ENCODE measurements at regions not wholly inside any gene's neighbourhood (a gene's known extent, or its start where the extent isn't known, plus 50 kb on each side); places are given as distances from the start of the nearest gene placed in this dataset.

GRCh38 chr7:47221826-47222225, 360.1 kb downstream of the TNS3 start:
- DNase-seq (ENCODE audit: insufficient read length, low spot score) = no peak
- TF ChIP-seq POU2F2 (IDR thresholded peaks at IDR 0.05; ENCODE audit: low read depth, low read length) = no peak
- TF ChIP-seq SPI1 (IDR thresholded peaks at IDR 0.05; ENCODE audit: low read depth, low read length) = no peak
- TF ChIP-seq PAX5 (IDR thresholded peaks at IDR 0.05; ENCODE audit: insufficient read depth, low read length, severe bottlenecking) = no peak
- no peak for TF ChIP-seq POLR2AphosphoS5 (IDR thresholded peaks at IDR 0.05; ENCODE audit: low read depth, low read length)
- TF ChIP-seq TAF1 (IDR thresholded peaks at IDR 0.05; ENCODE audit: low read depth, low read length) = no peak
- no peak for TF ChIP-seq POLR2A (IDR thresholded peaks at IDR 0.05; ENCODE audit: low read depth, low read length)
- FAIRE-seq = no peak

DNA sequence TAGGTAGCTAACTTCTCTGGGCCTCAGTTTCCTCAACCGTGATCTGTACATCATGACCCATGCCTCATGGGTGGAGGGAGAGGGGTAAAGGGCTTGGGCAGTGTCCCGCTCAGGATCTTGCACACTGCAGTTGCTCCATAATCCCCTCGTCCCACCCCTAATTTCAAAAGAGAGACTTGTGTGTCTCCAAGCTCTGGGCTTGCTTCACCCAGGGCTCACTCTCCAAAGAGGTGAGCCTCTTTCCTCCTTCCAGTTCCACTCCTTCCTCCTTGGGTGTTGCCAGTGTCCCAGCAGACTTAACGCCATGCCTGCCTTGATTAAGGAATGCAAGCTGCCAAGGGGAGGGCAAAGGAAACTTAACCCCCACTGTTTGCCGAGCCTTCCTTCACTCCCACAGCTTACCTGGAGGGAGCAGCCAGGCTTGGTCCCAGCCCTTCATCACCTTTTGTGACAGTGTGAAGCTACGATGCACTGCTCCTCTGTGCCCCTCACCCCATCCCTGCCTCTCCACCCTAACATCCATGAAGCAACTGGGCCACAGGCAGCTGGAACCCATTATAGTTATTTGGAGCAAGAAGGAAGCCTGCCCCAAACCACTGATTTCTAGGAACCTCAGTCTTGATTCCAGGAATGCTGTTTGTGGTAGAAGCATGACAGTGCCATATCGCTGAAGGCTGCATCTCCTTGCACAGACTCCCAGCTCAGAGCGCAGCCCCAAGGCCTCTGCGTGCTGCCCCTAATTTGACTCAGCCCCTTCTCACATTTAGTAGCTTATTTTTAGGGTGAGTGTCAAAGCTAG, 363.3 kb downstream of the TNS3 start:
- no peak for FAIRE-seq
- DNase-seq (ENCODE audit: insufficient read length, low spot score) = no peak
- TF ChIP-seq POLR2A (IDR thresholded peaks at IDR 0.05; ENCODE audit: low read depth, low read length) (no peak), TAF1 (IDR thresholded peaks at IDR 0.05; ENCODE audit: low read depth, low read length) (no peak), SPI1 (IDR thresholded peaks at IDR 0.05; ENCODE audit: low read depth, low read length) (no peak), POLR2AphosphoS5 (IDR thresholded peaks at IDR 0.05; ENCODE audit: low read depth, low read length) (no peak), POU2F2 (IDR thresholded peaks at IDR 0.05; ENCODE audit: low read depth, low read length) (no peak), PAX5 (IDR thresholded peaks at IDR 0.05; ENCODE audit: insufficient read depth, low read length, severe bottlenecking) (no peak)

DNA sequence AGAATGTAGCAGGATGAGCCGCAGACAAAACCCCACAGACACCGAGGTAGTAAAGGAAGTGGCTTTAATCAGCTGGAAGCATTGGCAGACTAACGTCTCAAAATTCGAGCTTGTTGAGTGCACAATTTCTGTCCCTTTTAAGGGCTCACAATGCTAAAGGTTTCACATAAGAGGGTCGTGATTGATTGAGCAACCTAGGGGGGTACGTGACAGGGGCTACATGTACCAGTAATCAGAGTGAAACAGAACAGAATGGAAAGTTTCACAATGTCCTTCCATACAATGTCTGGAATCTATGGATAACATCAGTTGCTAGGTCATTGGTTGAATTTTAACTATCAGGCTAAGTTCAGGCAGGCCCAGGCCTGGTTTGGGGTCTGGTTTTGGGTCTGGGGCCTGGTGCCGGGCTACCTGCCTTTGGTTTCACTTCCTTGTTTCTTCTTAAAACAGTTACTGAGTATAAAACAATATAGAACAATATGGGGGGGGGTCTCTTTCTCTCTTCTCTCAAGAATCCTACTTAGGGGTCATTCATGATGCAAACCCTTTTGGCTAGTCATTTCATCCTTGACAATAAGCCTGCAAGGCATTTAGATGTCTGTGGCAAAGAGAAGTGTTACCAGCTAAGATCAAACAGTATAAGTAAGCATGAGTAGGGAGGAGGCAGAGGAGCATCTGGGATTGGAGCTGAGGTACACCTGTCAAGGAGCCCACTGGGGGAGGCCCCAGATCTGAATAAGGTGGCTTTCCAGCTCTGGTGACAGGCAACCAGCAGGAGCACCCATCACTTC, 364.1 kb downstream of the TNS3 start:
- DNase-seq (ENCODE audit: insufficient read length, low spot score) (no peak), FAIRE-seq (no peak)
- TF ChIP-seq POLR2A (IDR thresholded peaks at IDR 0.05; ENCODE audit: low read depth, low read length) (no peak), SPI1 (IDR thresholded peaks at IDR 0.05; ENCODE audit: low read depth, low read length) (peak; percentile 33; the same call in 1 of the 2 replicates)

DNA sequence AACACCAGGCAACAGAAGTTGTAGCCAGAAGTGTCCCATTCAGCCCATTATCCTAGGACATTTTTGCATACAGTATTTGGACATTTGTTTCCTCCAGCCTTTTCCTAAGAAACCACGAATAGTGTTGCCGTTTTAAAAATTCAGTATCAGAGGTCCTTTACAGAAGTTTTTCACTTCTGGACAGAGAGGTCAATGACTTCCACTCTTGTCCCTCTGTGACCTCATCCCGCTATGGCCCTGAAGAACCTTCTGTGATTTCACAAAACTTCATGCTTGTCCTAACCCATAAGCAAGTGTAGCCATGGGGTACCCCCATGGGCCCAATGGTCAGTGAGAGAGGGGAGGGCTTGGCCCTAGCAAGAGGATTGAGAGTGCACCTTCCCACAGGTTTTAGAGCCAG, 364.8 kb downstream of the TNS3 start:
- no peak for TF ChIP-seq POLR2A (IDR thresholded peaks at IDR 0.05; ENCODE audit: low read depth, low read length)
- no peak for TF ChIP-seq PAX5 (IDR thresholded peaks at IDR 0.05; ENCODE audit: insufficient read depth, low read length, severe bottlenecking)
- TF ChIP-seq SPI1 (IDR thresholded peaks at IDR 0.05; ENCODE audit: low read depth, low read length) = no peak
- no peak for TF ChIP-seq POLR2AphosphoS5 (IDR thresholded peaks at IDR 0.05; ENCODE audit: low read depth, low read length)
- TF ChIP-seq POU2F2 (IDR thresholded peaks at IDR 0.05; ENCODE audit: low read depth, low read length) = no peak
- TF ChIP-seq TAF1 (IDR thresholded peaks at IDR 0.05; ENCODE audit: low read depth, low read length) = no peak
- FAIRE-seq (no peak), DNase-seq (ENCODE audit: insufficient read length, low spot score) (no peak)

- FAIRE-seq (no peak), DNase-seq (ENCODE audit: insufficient read length, low spot score) (no peak)
- TF ChIP-seq TAF1 (IDR thresholded peaks at IDR 0.05; ENCODE audit: low read depth, low read length) (no peak), POU2F2 (IDR thresholded peaks at IDR 0.05; ENCODE audit: low read depth, low read length) (no peak), SPI1 (IDR thresholded peaks at IDR 0.05; ENCODE audit: low read depth, low read length) (no peak), POLR2A (IDR thresholded peaks at IDR 0.05; ENCODE audit: low read depth, low read length) (no peak), POLR2AphosphoS5 (IDR thresholded peaks at IDR 0.05; ENCODE audit: low read depth, low read length) (no peak), PAX5 (IDR thresholded peaks at IDR 0.05; ENCODE audit: insufficient read depth, low read length, severe bottlenecking) (no peak)
Measured at GRCh38 chr7:47216439-47216838, 365.5 kb downstream of the TNS3 start.

- TF ChIP-seq POLR2AphosphoS5 (IDR thresholded peaks at IDR 0.05; ENCODE audit: low read depth, low read length) (no peak), PAX5 (IDR thresholded peaks at IDR 0.05; ENCODE audit: insufficient read depth, low read length, severe bottlenecking) (no peak), TAF1 (IDR thresholded peaks at IDR 0.05; ENCODE audit: low read depth, low read length) (no peak), SPI1 (IDR thresholded peaks at IDR 0.05; ENCODE audit: low read depth, low read length) (no peak), POU2F2 (IDR thresholded peaks at IDR 0.05; ENCODE audit: low read depth, low read length) (no peak), POLR2A (IDR thresholded peaks at IDR 0.05; ENCODE audit: low read depth, low read length) (no peak)
- FAIRE-seq = no peak
- DNase-seq (ENCODE audit: insufficient read length, low spot score) = no peak
Measured at GRCh38 chr7:47215640-47216039, 366.3 kb downstream of the TNS3 start.

DNA sequence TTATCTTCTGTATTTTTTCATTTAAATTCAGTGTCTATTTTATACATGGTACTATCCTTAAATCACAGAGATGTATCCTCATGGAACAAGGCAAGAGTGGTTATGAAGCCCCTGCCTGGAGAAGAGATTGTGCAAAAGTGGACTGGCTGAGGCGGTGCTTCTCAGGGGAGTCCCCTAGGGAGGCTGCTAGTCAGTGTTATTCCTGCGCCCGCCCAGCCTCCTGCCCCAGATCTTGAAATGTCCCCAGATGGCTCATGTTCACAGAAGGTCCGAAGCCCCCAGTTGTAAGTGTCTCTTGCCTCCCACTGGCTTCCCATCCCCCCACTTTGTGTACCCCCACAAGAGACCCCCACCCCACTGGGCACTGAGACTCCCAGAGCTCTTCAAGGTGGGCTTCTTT, 366.9 kb downstream of the TNS3 start:
- DNase-seq (ENCODE audit: insufficient read length, low spot score) = no peak
- FAIRE-seq = no peak
- TF ChIP-seq POU2F2 (IDR thresholded peaks at IDR 0.05; ENCODE audit: low read depth, low read length) (no peak), POLR2A (IDR thresholded peaks at IDR 0.05; ENCODE audit: low read depth, low read length) (no peak), PAX5 (IDR thresholded peaks at IDR 0.05; ENCODE audit: insufficient read depth, low read length, severe bottlenecking) (no peak), TAF1 (IDR thresholded peaks at IDR 0.05; ENCODE audit: low read depth, low read length) (no peak), POLR2AphosphoS5 (IDR thresholded peaks at IDR 0.05; ENCODE audit: low read depth, low read length) (no peak), SPI1 (IDR thresholded peaks at IDR 0.05; ENCODE audit: low read depth, low read length) (no peak)

DNA sequence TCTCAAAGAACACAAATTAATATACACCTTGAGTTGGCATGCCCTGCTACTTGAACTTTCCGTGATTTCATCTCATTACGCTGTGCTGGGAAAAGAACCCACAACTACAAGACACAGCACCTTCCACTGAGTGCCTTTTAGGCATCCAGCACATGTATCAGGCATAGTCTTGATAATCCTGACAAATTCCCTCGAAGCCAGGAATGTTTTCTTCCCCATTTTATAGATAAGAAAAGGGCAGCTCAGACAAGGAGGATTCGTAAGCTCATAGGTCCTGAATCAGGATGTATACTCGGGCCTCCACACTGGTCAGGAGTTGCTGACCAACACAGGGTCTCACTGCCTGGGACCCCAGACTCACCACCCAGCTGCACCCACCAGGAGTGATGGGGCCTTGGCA, 368.6 kb downstream of the TNS3 start:
- no peak for FAIRE-seq
- no peak for DNase-seq (ENCODE audit: insufficient read length, low spot score)
- TF ChIP-seq TAF1 (IDR thresholded peaks at IDR 0.05; ENCODE audit: low read depth, low read length) (no peak), SPI1 (IDR thresholded peaks at IDR 0.05; ENCODE audit: low read depth, low read length) (no peak), POU2F2 (IDR thresholded peaks at IDR 0.05; ENCODE audit: low read depth, low read length) (no peak), PAX5 (IDR thresholded peaks at IDR 0.05; ENCODE audit: insufficient read depth, low read length, severe bottlenecking) (no peak), POLR2A (IDR thresholded peaks at IDR 0.05; ENCODE audit: low read depth, low read length) (no peak), POLR2AphosphoS5 (IDR thresholded peaks at IDR 0.05; ENCODE audit: low read depth, low read length) (no peak)

DNA sequence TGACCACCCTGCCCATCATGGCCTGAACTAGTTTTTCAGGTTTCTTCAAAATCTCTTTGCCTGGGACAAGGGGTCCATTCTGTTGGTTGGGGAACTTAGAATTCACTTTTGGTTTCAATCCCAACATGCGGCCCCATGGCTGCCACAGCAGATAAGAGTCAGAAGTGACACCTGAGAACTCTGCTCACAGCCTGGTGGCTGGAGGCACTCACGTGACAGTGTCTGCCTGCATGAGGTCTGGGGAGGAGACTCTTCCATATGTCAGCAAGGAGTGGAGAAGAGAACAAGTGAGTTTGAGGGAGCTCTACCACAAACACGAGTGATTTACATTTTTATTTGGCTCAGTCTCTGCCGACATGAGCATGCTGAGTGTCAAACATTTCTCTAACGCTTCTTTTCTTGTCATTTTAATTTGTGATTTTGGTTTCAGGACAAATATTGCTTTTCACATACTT, 370.4 kb downstream of the TNS3 start:
- no peak for DNase-seq (ENCODE audit: insufficient read length, low spot score)
- FAIRE-seq = no peak
- TF ChIP-seq POLR2A (IDR thresholded peaks at IDR 0.05; ENCODE audit: low read depth, low read length) (no peak), PAX5 (IDR thresholded peaks at IDR 0.05; ENCODE audit: insufficient read depth, low read length, severe bottlenecking) (no peak), POLR2AphosphoS5 (IDR thresholded peaks at IDR 0.05; ENCODE audit: low read depth, low read length) (no peak), POU2F2 (IDR thresholded peaks at IDR 0.05; ENCODE audit: low read depth, low read length) (no peak), TAF1 (IDR thresholded peaks at IDR 0.05; ENCODE audit: low read depth, low read length) (no peak)
